Skeletal muscle satellite cell (primary cell): ENCODE measurements at regions not wholly inside any gene's neighbourhood (a gene's known extent, or its start where the extent isn't known, plus 50 kb on each side); places are given as distances from the start of the nearest gene placed in this dataset.

Source experiments
- H3K27me3 ChIP-seq: 2 replicates; pipeline ENCODE4 v1.7.0; 2013; ENCODE audit warnings: low read length; ENCODE audit not compliant: control insufficient read depth, insufficient read depth
- H3K36me3 ChIP-seq: 2 replicates; pipeline ENCODE4 v1.7.0; 2013; ENCODE audit warnings: mild to moderate bottlenecking, control low read depth, low read length; ENCODE audit not compliant: insufficient read depth
- H3K4me1 ChIP-seq: 2 replicates; pipeline ENCODE4 v1.7.0; 2013; ENCODE audit warnings: low read length; ENCODE audit not compliant: control insufficient read depth, insufficient read depth
- H3K4me2 ChIP-seq: 2 replicates; pipeline ENCODE4 v1.7.0; 2013; ENCODE audit warnings: mild to moderate bottlenecking, low read length
- H3K4me3 ChIP-seq: 2 replicates; pipeline ENCODE4 v1.7.0; 2013; ENCODE audit warnings: low read length
- H3K9ac ChIP-seq: 2 replicates; pipeline ENCODE4 v1.7.0; 2013; ENCODE audit warnings: mild to moderate bottlenecking, low read depth, low read length, moderate library complexity
- H3K9me3 ChIP-seq: replicated peaks from 2 replicates; pipeline ENCODE4 v1.7.0; 2013; ENCODE audit warnings: mild to moderate bottlenecking, control low read depth, low read length

DNA sequence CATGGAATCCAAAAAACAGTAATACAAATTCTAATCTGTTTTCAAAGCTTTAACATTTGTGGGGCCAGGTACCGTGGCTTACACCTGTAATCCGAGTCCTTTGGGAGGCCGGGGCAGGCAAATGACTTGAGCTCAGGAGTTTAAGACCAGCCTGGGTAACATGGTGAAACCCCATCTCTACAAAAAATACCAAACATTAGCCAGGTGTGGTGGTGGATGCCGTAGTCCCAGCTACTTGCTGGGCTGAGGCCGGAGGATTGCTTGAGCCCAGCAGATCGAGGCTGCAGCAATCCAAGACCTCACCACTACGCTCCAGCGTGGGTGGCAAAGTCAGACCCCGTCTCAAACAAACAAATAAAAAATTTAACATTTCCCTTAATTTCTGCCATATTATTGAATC lies 74.3 kb upstream of the SALL3 start:
- H3K9ac ChIP-seq, result no peak overlapping the region
- no peaks in the 10 kb centered on the region for H3K27me3 ChIP-seq
- H3K9me3 ChIP-seq, result peaks cover 8% of the 10 kb centered on the region
- H3K4me1 ChIP-seq, result no peaks in the 10 kb centered on the region
- no peaks in the 10 kb centered on the region for H3K36me3 ChIP-seq
- no peak overlapping the region for H3K4me3 ChIP-seq
- no peak overlapping the region for H3K4me2 ChIP-seq

DNA sequence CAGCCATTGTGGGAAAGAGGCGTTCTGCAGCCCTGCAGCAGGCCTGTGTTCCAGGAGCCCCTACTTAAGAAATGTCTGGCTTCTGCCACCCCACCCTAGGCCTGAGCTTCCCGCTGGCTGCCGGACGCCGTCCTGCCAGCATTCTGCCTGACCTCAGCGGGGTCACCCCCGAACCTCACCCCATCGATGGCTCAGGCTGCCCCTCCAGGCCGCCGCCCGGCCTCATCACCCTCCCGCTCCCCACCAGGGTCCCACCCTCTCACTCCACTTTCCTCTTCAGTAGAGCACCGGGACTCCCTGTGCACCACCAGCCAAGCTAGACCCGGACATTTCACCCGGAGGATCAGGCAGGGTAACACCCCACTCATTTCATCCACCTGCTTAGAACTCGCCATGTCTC lies 73.6 kb upstream of the SALL3 start:
- Histone ChIP-seq H3K9me3 (peaks cover 7% of the 10 kb centered on the region), H3K36me3 (no peaks in the 10 kb centered on the region), H3K27me3 (no peaks in the 10 kb centered on the region), H3K4me3 (no peak overlapping the region), H3K4me2 (no peak overlapping the region), H3K4me1 (no peaks in the 10 kb centered on the region), H3K9ac (no peak overlapping the region)

GRCh38 chr18:78908462-78909260 lies 71.0 kb upstream of the SALL3 start:
- no peaks in the 10 kb centered on the region for H3K36me3 ChIP-seq
- H3K4me1 ChIP-seq, result no peaks in the 10 kb centered on the region
- H3K4me3 ChIP-seq, result no peak overlapping the region
- H3K9me3 ChIP-seq, result peaks cover 3% of the 10 kb centered on the region
- no peak overlapping the region for H3K4me2 ChIP-seq
- no peak overlapping the region for H3K9ac ChIP-seq
- H3K27me3 ChIP-seq, result no peaks in the 10 kb centered on the region

GRCh38 chr18:78911751-78912283 lies 67.8 kb upstream of the SALL3 start:
- Histone ChIP-seq H3K27me3 (no peaks in the 10 kb centered on the region), H3K36me3 (no peaks in the 10 kb centered on the region), H3K4me2 (no peak overlapping the region), H3K4me3 (no peak overlapping the region), H3K9me3 (peaks cover 21% of the 10 kb centered on the region), H3K9ac (no peak overlapping the region), H3K4me1 (no peaks in the 10 kb centered on the region)

GRCh38 chr18:78912336-78912735 lies 67.3 kb upstream of the SALL3 start:
- H3K9ac ChIP-seq, result no peak overlapping the region
- H3K4me3 ChIP-seq, result no peak overlapping the region
- no peaks in the 10 kb centered on the region for H3K36me3 ChIP-seq
- no peaks in the 10 kb centered on the region for H3K4me1 ChIP-seq
- peaks cover 21% of the 10 kb centered on the region for H3K9me3 ChIP-seq
- H3K4me2 ChIP-seq, result no peak overlapping the region
- no peaks in the 10 kb centered on the region for H3K27me3 ChIP-seq

DNA sequence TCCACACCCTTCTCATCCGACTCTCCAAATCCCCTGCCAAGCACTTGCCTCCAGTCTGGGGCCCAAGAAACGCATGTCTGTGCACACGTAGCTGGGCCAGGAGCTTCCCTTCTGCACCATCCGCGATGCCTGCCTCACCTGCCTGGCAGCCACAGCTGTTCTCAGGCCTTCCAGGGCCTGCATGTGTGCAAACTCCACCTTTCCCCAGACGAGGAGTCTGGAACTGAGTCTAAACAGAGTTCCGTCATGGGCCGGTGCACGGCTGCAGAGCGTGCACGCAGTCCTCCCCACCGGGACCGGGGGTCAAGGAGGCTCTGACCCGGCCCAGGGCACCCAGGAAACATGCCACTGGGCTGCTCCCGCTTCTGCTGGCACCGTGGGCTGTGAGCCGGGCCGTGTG lies 66.8 kb upstream of the SALL3 start:
- no peaks in the 10 kb centered on the region for H3K4me1 ChIP-seq
- no peak overlapping the region for H3K4me3 ChIP-seq
- H3K27me3 ChIP-seq, result no peaks in the 10 kb centered on the region
- no peak overlapping the region for H3K4me2 ChIP-seq
- no peak overlapping the region for H3K9ac ChIP-seq
- H3K9me3 ChIP-seq, result peaks cover 21% of the 10 kb centered on the region
- H3K36me3 ChIP-seq, result no peaks in the 10 kb centered on the region

DNA sequence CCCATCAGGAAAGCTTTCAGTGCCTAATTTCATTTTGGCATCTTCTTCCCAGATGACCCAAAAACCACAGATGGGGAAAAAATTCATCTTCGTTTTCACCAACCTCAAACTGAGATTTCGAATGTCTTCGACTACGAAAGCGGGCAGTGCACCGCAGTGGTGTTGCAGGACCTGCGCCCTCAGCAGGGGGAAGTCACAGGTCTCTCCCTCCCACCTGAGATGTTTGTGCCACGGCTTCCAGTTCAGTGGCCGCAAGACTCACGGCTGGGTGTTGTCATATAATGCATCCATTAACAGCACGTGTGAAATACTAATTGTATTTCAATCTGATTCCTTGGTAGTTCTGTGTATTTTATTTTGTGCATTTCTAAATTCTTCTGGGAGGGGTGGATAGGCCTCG lies 66.2 kb upstream of the SALL3 start:
- no peak overlapping the region for H3K9ac ChIP-seq
- peaks cover 21% of the 10 kb centered on the region for H3K9me3 ChIP-seq
- no peaks in the 10 kb centered on the region for H3K27me3 ChIP-seq
- H3K4me3 ChIP-seq, result no peak overlapping the region
- H3K4me1 ChIP-seq, result no peaks in the 10 kb centered on the region
- H3K36me3 ChIP-seq, result no peaks in the 10 kb centered on the region
- no peak overlapping the region for H3K4me2 ChIP-seq

GRCh38 chr18:78913830-78914231 lies 65.8 kb upstream of the SALL3 start:
- H3K36me3 ChIP-seq, result no peaks in the 10 kb centered on the region
- H3K9me3 ChIP-seq, result peaks cover 21% of the 10 kb centered on the region
- no peak overlapping the region for H3K9ac ChIP-seq
- no peak overlapping the region for H3K4me3 ChIP-seq
- no peak overlapping the region for H3K4me2 ChIP-seq
- no peaks in the 10 kb centered on the region for H3K4me1 ChIP-seq
- no peaks in the 10 kb centered on the region for H3K27me3 ChIP-seq

DNA sequence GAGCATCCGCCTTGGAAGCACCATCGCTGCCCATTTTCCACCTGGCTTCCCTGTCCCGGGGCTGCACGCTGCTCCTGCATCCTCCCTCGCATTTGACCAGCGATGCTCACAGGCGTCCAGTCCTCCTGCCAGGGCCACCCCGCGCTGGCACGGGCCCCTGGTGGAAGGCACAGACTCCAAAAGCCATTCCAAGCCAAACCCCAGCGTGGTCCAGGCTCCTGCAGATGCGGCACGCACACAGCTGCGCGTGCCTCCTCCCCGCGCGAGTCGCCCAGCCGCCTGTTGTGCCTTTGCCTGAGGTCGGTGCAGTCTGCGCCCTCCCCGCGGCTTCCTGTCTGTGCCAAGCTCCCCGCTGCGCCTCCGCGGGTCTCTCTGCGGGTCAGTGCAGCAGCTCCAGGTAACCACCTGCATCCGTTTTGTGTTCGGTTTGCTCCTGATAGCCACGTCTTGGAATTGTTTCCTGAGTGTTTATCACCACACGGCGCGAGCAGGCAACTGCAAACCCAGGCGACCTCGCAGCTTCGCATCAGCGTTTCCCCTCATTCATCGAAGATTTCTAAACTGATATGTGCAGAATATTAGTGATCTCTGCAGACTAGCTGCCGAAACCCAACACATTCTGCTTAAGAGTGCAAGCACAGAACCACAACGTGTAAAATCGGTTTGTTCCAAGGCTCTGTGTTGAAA lies 65.2 kb upstream of the SALL3 start:
- H3K27me3 ChIP-seq, result no peaks in the 10 kb centered on the region
- no peak overlapping the region for H3K9ac ChIP-seq
- no peaks in the 10 kb centered on the region for H3K4me1 ChIP-seq
- peaks cover 21% of the 10 kb centered on the region for H3K9me3 ChIP-seq
- no peak overlapping the region for H3K4me2 ChIP-seq
- no peak overlapping the region for H3K4me3 ChIP-seq
- no peaks in the 10 kb centered on the region for H3K36me3 ChIP-seq

DNA sequence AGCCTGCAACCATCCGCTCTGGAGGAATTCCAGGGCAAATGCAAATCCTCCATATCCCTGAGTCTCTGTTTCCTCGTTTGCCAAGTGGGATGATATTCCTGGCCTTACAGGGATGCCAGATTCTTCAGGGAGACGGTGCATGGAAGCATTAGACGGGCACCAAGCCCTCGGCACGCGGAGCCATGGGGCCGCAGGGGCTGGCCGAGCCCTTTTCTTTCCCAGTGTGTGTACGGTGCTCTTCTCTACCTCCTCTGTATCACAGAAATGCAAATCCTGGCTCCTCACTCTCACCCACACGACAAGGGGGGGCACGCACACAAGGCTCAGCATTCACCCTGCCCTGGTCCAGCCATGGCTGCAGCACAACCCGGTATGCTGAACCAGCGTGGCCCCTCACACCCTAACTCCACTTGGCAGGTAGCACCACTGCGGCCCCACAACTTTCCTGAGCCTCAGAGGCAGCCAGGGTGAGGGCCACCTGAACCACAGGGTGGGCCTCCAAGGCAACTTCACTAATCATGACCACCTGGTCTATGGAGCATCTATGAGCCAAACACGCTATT lies 64.1 kb upstream of the SALL3 start:
- Histone ChIP-seq H3K4me3 (no peak overlapping the region), H3K36me3 (no peaks in the 10 kb centered on the region), H3K9ac (no peak overlapping the region), H3K4me1 (no peaks in the 10 kb centered on the region), H3K4me2 (no peak overlapping the region), H3K27me3 (no peaks in the 10 kb centered on the region), H3K9me3 (peaks cover 21% of the 10 kb centered on the region)

GRCh38 chr18:78918707-78919106 lies 60.9 kb upstream of the SALL3 start:
- H3K4me3 ChIP-seq, result no peak overlapping the region
- no peak overlapping the region for H3K9ac ChIP-seq
- no peaks in the 10 kb centered on the region for H3K36me3 ChIP-seq
- no peaks in the 10 kb centered on the region for H3K27me3 ChIP-seq
- H3K4me1 ChIP-seq, result no peaks in the 10 kb centered on the region
- H3K4me2 ChIP-seq, result no peak overlapping the region
- peaks cover 27% of the 10 kb centered on the region for H3K9me3 ChIP-seq
